ENCODE measurements at regions not wholly inside any gene's neighbourhood (a gene's known extent, or its start where the extent isn't known, plus 50 kb on each side); places are given as distances from the start of the nearest gene placed in this dataset.

DNA sequence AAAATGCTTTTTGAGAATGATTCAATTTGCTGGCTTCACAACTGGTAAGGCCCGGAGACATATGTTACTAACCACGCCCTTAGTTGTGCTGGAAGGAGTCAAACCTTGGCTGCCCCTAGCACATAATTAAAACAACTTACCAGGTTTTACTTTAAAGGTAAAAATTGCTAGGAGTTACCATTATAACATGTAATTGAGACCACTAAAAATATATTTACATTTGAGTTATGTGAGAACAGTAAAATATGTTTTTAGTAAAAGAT is 435.6 kb upstream of the CDH9 start:
- H3K4me1 ChIP-seq (ENCODE audit: insufficient read depth, low read length, poor library complexity, severe bottlenecking): no peaks in the 10 kb centered on the region
- ChIA-PET POLR2A (no interaction called here), CTCF (ENCODE audit: unreplicated experiment) (no interaction called here)
- H3K4me2 ChIP-seq (ENCODE audit: low read length): peak overlapping the region; percentile 41; the same call in 1 of the 2 replicates
- no peaks in the 10 kb centered on the region for H4K20me1 ChIP-seq (ENCODE audit: insufficient read depth, low read length)
- no peaks in the 10 kb centered on the region for H3K36me3 ChIP-seq (ENCODE audit: insufficient read depth, low read length)
- H2AFZ ChIP-seq (ENCODE audit: low read length): no peak overlapping the region
- no TSS peak for BruUV-seq (replicated peaks)
- intact Hi-C loops (cut with micrococcal nuclease; ENCODE audit: unreplicated experiment): no loop called here
- no peak overlapping the region for H3K27ac ChIP-seq (ENCODE audit: low read depth, low read length, poor library complexity, severe bottlenecking)
- TF ChIP-seq CTCF (conservative IDR thresholded peaks at IDR 0.05; ENCODE audit: low read length) (no peak), EZH2phosphoT487 (IDR thresholded peaks at IDR 0.05; ENCODE audit: borderline replicate concordance, low read depth, low read length) (no peak)
- H3K4me3 ChIP-seq (ENCODE audit: low read depth, low read length, poor library complexity, severe bottlenecking): no peak overlapping the region
- H3K9me3 ChIP-seq (ENCODE audit: low read length): peaks cover 7% of the 10 kb centered on the region; the same call in 1 of the 2 replicates
- H3K79me2 ChIP-seq (ENCODE audit: insufficient read depth, low read depth, low read length): no peaks in the 10 kb centered on the region
- no peaks in the 10 kb centered on the region for H3K9me2 ChIP-seq (ENCODE audit: insufficient read depth, low read length)
- no peak for DNase-seq (ENCODE audit: low spot score)

GRCh38 chr5:27473307-27474046 is 435.1 kb upstream of the CDH9 start:
- Histone ChIP-seq H3K36me3 (ENCODE audit: insufficient read depth, low read length) (no peaks in the 10 kb centered on the region), H3K27ac (ENCODE audit: low read depth, low read length, poor library complexity, severe bottlenecking) (no peak overlapping the region), H2AFZ (ENCODE audit: low read length) (no peak overlapping the region), H4K20me1 (ENCODE audit: insufficient read depth, low read length) (no peaks in the 10 kb centered on the region), H3K4me1 (ENCODE audit: insufficient read depth, low read length, poor library complexity, severe bottlenecking) (no peaks in the 10 kb centered on the region), H3K9me3 (ENCODE audit: low read length) (peaks cover 7% of the 10 kb centered on the region; the same call in 1 of the 2 replicates), H3K4me2 (ENCODE audit: low read length) (peak overlapping the region; percentile 41; the same call in 1 of the 2 replicates), H3K4me3 (ENCODE audit: low read depth, low read length, poor library complexity, severe bottlenecking) (no peak overlapping the region), H3K9me2 (ENCODE audit: insufficient read depth, low read length) (no peaks in the 10 kb centered on the region), H3K79me2 (ENCODE audit: insufficient read depth, low read depth, low read length) (no peaks in the 10 kb centered on the region)
- ChIA-PET POLR2A (no interaction called here), CTCF (ENCODE audit: unreplicated experiment) (no interaction called here)
- no peak for DNase-seq (ENCODE audit: low spot score)
- intact Hi-C loops (cut with micrococcal nuclease; ENCODE audit: unreplicated experiment): no loop called here
- TF ChIP-seq CTCF (conservative IDR thresholded peaks at IDR 0.05; ENCODE audit: low read length): no peak
- BruUV-seq (replicated peaks): no TSS peak

DNA sequence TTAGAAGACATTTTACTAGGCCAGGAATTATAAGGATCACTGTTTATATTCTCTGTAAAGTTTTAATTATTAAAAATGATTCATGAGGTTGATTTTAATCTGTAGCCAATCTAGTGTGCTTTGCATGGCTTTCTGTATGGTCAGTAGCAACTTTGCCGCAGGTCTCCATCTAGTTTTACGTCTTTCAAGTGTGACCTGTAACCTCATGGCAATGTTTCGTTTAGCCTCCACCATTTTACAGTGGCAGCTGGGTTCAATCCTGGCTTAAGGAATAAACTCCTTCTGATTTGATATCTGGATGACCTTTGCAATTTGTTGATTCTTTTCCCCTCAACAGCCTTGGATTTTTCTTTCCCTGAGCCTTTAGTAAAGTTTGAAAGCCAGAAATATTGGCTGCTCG is 434.5 kb upstream of the CDH9 start:
- no peak for TF ChIP-seq EZH2phosphoT487 (IDR thresholded peaks at IDR 0.05; ENCODE audit: borderline replicate concordance, low read depth, low read length)
- no peak for TF ChIP-seq CTCF (conservative IDR thresholded peaks at IDR 0.05; ENCODE audit: low read length)
- Histone ChIP-seq H3K27ac (ENCODE audit: low read depth, low read length, poor library complexity, severe bottlenecking) (no peak overlapping the region), H4K20me1 (ENCODE audit: insufficient read depth, low read length) (no peaks in the 10 kb centered on the region), H3K9me3 (ENCODE audit: low read length) (peaks cover 7% of the 10 kb centered on the region; the same call in 1 of the 2 replicates), H3K36me3 (ENCODE audit: insufficient read depth, low read length) (no peaks in the 10 kb centered on the region), H2AFZ (ENCODE audit: low read length) (no peak overlapping the region), H3K4me1 (ENCODE audit: insufficient read depth, low read length, poor library complexity, severe bottlenecking) (no peaks in the 10 kb centered on the region), H3K4me3 (ENCODE audit: low read depth, low read length, poor library complexity, severe bottlenecking) (no peak overlapping the region), H3K9me2 (ENCODE audit: insufficient read depth, low read length) (no peaks in the 10 kb centered on the region), H3K4me2 (ENCODE audit: low read length) (peak overlapping the region; percentile 41; the same call in 1 of the 2 replicates), H3K79me2 (ENCODE audit: insufficient read depth, low read depth, low read length) (no peaks in the 10 kb centered on the region)
- intact Hi-C loops (cut with micrococcal nuclease; ENCODE audit: unreplicated experiment): no loop called here
- POLR2A ChIA-PET: no interaction called here
- DNase-seq (ENCODE audit: low spot score): no peak
- CTCF ChIA-PET (ENCODE audit: unreplicated experiment): no interaction called here
- BruUV-seq (replicated peaks): no TSS peak

All from OCI-LY7 (cell line).